ENCODE measurements at regions not wholly inside any gene's neighbourhood (a gene's known extent, or its start where the extent isn't known, plus 50 kb on each side); places are given as distances from the start of the nearest gene placed in this dataset.

DNA sequence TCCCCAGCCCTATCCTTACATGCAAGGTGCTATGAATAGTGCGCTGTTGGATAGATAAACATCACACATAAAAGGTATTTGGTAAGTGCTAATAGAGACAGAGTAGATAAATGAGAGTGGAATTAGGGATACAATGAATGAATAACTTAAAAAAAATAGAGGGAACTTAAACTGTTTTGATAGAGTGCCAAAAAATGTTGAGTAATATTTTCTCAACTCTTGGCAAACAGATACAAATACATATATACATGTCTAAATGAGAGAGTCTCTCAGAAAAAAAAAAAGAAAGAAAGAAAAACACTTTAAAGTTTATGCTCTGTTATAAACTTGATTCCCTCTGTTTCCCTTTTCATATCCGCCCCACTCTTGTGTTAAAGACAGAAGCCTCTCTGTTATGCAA lies 667.4 kb downstream of the ROBO2 start:
- in situ Hi-C loops (cut with MboI; ENCODE audit: low pct_ligation_motif_present in 1 of 4, low pct_unique_long_range_greater_than_20kb in 1 of 4, low sequenced_read_pairs in 3 of 4) = no loop called here
- no peak for TF ChIP-seq POLR2A (IDR thresholded peaks at IDR 0.05)
- TF ChIP-seq, protein P1, sequence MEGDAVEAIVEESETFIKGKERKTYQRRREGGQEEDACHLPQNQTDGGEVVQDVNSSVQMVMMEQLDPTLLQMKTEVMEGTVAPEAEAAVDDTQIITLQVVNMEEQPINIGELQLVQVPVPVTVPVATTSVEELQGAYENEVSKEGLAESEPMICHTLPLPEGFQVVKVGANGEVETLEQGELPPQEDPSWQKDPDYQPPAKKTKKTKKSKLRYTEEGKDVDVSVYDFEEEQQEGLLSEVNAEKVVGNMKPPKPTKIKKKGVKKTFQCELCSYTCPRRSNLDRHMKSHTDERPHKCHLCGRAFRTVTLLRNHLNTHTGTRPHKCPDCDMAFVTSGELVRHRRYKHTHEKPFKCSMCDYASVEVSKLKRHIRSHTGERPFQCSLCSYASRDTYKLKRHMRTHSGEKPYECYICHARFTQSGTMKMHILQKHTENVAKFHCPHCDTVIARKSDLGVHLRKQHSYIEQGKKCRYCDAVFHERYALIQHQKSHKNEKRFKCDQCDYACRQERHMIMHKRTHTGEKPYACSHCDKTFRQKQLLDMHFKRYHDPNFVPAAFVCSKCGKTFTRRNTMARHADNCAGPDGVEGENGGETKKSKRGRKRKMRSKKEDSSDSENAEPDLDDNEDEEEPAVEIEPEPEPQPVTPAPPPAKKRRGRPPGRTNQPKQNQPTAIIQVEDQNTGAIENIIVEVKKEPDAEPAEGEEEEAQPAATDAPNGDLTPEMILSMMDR (IDR thresholded peaks at IDR 0.05) = no peak
- TF ChIP-seq EP300 (IDR thresholded peaks at IDR 0.05; ENCODE audit: low read depth) = no peak
- no peak for TF ChIP-seq POLR2AphosphoS5 (IDR thresholded peaks at IDR 0.05)
- H3K36me3 ChIP-seq = no peaks in the 10 kb centered on the region
- H3K9me3 ChIP-seq = no peaks in the 10 kb centered on the region
- WGBS, 2 donors (ENCODE audit: low coverage in 1 of 2) = 50 to 60% methylated on average over 2 of the region's 2 CpGs
- no peak for DNase-seq
- H3K27me3 ChIP-seq = no peaks in the 10 kb centered on the region
- H3K27ac ChIP-seq = no peak overlapping the region
- intact Hi-C loops (cut with DNase I; ENCODE audit: low total_unique reads) = no loop called here
- no peak overlapping the region for H3K4me3 ChIP-seq
- no peaks in the 10 kb centered on the region for H3K4me1 ChIP-seq

DNA sequence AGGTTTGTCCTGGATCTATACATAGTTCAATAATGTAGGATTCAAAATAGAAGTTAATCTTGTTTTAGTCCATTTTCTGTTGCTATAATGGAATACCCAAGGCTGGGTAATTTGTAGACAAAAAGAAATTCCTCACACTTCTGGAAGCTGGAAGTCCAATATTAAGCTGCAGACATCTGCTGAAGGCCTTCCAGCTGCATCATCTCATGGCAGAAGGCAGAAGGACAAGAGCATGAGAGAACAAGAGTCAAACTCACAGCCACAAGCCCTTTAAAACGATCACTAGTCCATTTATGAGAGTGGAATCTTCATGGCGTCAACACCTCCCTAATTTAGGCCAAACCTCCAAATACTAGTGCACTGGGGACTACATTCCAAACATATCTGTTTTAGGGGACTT lies 669.3 kb downstream of the ROBO2 start:
- Histone ChIP-seq H3K36me3 (no peaks in the 10 kb centered on the region), H3K27ac (no peak overlapping the region), H3K9me3 (no peaks in the 10 kb centered on the region), H3K27me3 (no peaks in the 10 kb centered on the region), H3K4me1 (no peaks in the 10 kb centered on the region), H3K4me3 (no peak overlapping the region)
- intact Hi-C loops (cut with DNase I; ENCODE audit: low total_unique reads) (no loop called here), in situ Hi-C loops (cut with MboI; ENCODE audit: low pct_ligation_motif_present in 1 of 4, low pct_unique_long_range_greater_than_20kb in 1 of 4, low sequenced_read_pairs in 3 of 4) (no loop called here)
- 65 to 75% methylated on average over 2 of the region's 2 CpGs for WGBS, 2 donors (ENCODE audit: low coverage in 1 of 2)
- TF ChIP-seq, protein P1 (IDR thresholded peaks at IDR 0.05) = no peak
- TF ChIP-seq POLR2A (IDR thresholded peaks at IDR 0.05) = no peak
- no peak for DNase-seq

DNA sequence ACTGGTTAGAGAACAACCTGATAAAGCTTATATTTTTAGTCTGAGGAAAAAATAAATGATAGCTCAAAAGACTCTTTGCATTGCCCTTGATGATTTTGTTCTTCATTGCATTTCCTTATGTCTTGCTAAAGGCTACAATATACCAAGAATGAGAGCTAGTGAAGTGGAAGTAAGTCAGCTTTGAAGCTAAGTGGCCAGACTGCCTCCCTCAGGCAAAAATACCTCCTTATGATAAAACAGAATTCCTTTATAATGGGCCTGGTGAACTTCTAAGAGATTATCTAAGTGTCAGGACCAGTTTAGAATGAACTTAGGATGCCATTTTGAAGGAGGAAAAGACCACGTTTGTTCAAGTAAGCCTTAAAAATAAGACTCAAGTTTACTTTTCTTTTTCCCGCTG lies 678.4 kb downstream of the ROBO2 start:
- no peaks in the 10 kb centered on the region for H3K27me3 ChIP-seq
- no peaks in the 10 kb centered on the region for H3K4me1 ChIP-seq
- in situ Hi-C loops (cut with MboI; ENCODE audit: low pct_ligation_motif_present in 1 of 4, low pct_unique_long_range_greater_than_20kb in 1 of 4, low sequenced_read_pairs in 3 of 4) = no loop called here
- intact Hi-C loops (cut with DNase I; ENCODE audit: low total_unique reads) = no loop called here
- no peak overlapping the region for H3K4me3 ChIP-seq
- no peaks in the 10 kb centered on the region for H3K9me3 ChIP-seq
- H3K36me3 ChIP-seq = no peaks in the 10 kb centered on the region
- WGBS, 2 donors (ENCODE audit: low coverage in 1 of 2) = 44 to 57% methylated on average over 2 of the region's 2 CpGs
- DNase-seq = no peak
- H3K27ac ChIP-seq = no peak overlapping the region
- TF ChIP-seq POLR2A (IDR thresholded peaks at IDR 0.05) (no peak), EP300 (IDR thresholded peaks at IDR 0.05; ENCODE audit: low read depth) (no peak), POLR2AphosphoS5 (IDR thresholded peaks at IDR 0.05) (no peak)
- TF ChIP-seq, protein P1 (IDR thresholded peaks at IDR 0.05) = no peak

DNA sequence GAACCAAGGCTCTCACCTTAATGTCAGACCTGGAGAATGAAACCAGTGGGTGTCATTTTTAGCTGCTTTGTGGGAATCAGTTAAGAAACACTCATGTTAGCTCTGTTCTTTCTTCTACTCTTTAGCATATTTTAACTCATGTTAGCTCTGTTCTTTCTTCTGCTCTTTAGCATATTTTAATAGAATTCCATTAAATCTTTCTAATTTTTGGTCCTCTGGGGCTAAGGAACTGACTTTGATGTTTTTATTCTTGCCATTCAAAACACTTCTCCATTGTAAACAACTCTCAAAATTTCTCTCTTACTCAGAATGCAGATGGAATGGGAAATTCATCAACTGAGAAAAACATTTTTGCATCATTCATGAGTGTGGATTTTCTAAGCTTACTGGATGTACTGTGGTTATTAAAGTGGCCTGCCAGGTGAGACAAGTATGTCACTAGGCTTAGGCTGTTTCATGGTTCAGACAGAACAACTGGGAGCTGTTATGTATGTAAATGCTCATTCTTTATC lies 680.6 kb downstream of the ROBO2 start:
- no peak overlapping the region for H3K27ac ChIP-seq
- in situ Hi-C loops (cut with MboI; ENCODE audit: low pct_ligation_motif_present in 1 of 4, low pct_unique_long_range_greater_than_20kb in 1 of 4, low sequenced_read_pairs in 3 of 4) = no loop called here
- no peaks in the 10 kb centered on the region for H3K4me1 ChIP-seq
- H3K27me3 ChIP-seq = no peaks in the 10 kb centered on the region
- intact Hi-C loops (cut with DNase I; ENCODE audit: low total_unique reads) = no loop called here
- TF ChIP-seq POLR2A (IDR thresholded peaks at IDR 0.05) = no peak
- no peak for TF ChIP-seq EP300 (IDR thresholded peaks at IDR 0.05; ENCODE audit: low read depth)
- TF ChIP-seq, protein P1 (IDR thresholded peaks at IDR 0.05) = no peak
- TF ChIP-seq POLR2AphosphoS5 (IDR thresholded peaks at IDR 0.05) = no peak
- no peak for DNase-seq
- no peaks in the 10 kb centered on the region for H3K36me3 ChIP-seq
- H3K9me3 ChIP-seq = no peaks in the 10 kb centered on the region
- H3K4me3 ChIP-seq = no peak overlapping the region

All from transverse colon (tissue), 4 donors.